Calu3 (cell line): ENCODE measurements at regions not wholly inside any gene's neighbourhood (a gene's known extent, or its start where the extent isn't known, plus 50 kb on each side); places are given as distances from the start of the nearest gene placed in this dataset.

Source experiments
- BruUV-seq: library from RNA; stranded (reverse); fragments of 400-500 nt; replicated peaks from 2 replicates; lab custom pipeline; 2021; lab: Mats Ljungman, UMichigan
- CTCF ChIA-PET: fragments of 300-600 bp; sonication (Branson Sonifier 250); formaldehyde crosslinking; loops from one replicate; lab custom pipeline; 2022; ENCODE audit warnings: antibody characterized with exemption; lab: Charles Lee
- DNase-seq: peaks from one replicate; pipeline ENCODE4 v3.0.0; 2022
- H3K27ac Mint-ChIP-seq: one replicate; pipeline ENCODE4 v1.8.0; 2022; ENCODE audit warnings: mixed read lengths; ENCODE audit not compliant: unreplicated experiment
- H3K27me3 Mint-ChIP-seq: one replicate; pipeline ENCODE4 v1.8.0; 2022; ENCODE audit warnings: mixed read lengths; ENCODE audit not compliant: unreplicated experiment
- H3K36me3 Mint-ChIP-seq: one replicate; pipeline ENCODE4 v1.8.0; 2022; ENCODE audit warnings: mild to moderate bottlenecking, moderate library complexity, mixed read lengths; ENCODE audit not compliant: insufficient read depth, unreplicated experiment
- H3K4me1 Mint-ChIP-seq: one replicate; pipeline ENCODE4 v1.8.0; 2022; ENCODE audit warnings: mild to moderate bottlenecking, low read depth, mixed read lengths; ENCODE audit not compliant: unreplicated experiment
- H3K4me3 Mint-ChIP-seq: one replicate; pipeline ENCODE4 v1.8.0; 2022; ENCODE audit warnings: mild to moderate bottlenecking, low read depth, moderate library complexity, mixed read lengths; ENCODE audit not compliant: unreplicated experiment
- H3K9me3 Mint-ChIP-seq: one replicate; pipeline ENCODE4 v1.8.0; 2022; ENCODE audit warnings: low read depth, mixed read lengths; ENCODE audit not compliant: unreplicated experiment
- CTCF ChIP-seq: fragments of 200-600 bp; IDR thresholded peaks from one replicate; pipeline ENCODE4 v1.8.0; 2022; ENCODE audit warnings: antibody characterized with exemption; ENCODE audit not compliant: unreplicated experiment
- intact Hi-C: fragments of 100-400 bp; cut with micrococcal nuclease; formaldehyde crosslinking; loops from one replicate; pipeline ENCODE4 v1.10.0; 2022; ENCODE audit not compliant: unreplicated experiment

- H3K27me3 Mint-ChIP-seq: no peaks in the 10 kb centered on the region
- no peaks in the 10 kb centered on the region for H3K36me3 Mint-ChIP-seq
- BruUV-seq: no TSS peak
- peaks cover 2% of the 10 kb centered on the region for H3K9me3 Mint-ChIP-seq
- no peak overlapping the region for H3K27ac Mint-ChIP-seq
- H3K4me3 Mint-ChIP-seq: no peak overlapping the region
- CTCF ChIA-PET: no interaction called here
- TF ChIP-seq CTCF: no peak
- no peak for DNase-seq
- no peaks in the 10 kb centered on the region for H3K4me1 Mint-ChIP-seq
- intact Hi-C loops: no loop called here
Measured at GRCh38 chr2:194739217-194739616, 917.8 kb upstream of the SLC39A10 start.

GRCh38 chr2:194735837-194736542, 921.0 kb upstream of the SLC39A10 start:
- BruUV-seq: no TSS peak
- Mint-ChIP-seq H3K4me1 (no peaks in the 10 kb centered on the region), H3K27ac (no peak overlapping the region), H3K36me3 (no peaks in the 10 kb centered on the region), H3K4me3 (no peak overlapping the region), H3K9me3 (peaks cover 2% of the 10 kb centered on the region), H3K27me3 (no peaks in the 10 kb centered on the region)
- CTCF ChIA-PET: no interaction called here
- TF ChIP-seq CTCF: no peak
- intact Hi-C loops: no loop called here
- no peak for DNase-seq

- H3K27ac Mint-ChIP-seq: no peak overlapping the region
- H3K9me3 Mint-ChIP-seq: no peaks in the 10 kb centered on the region
- H3K27me3 Mint-ChIP-seq: no peaks in the 10 kb centered on the region
- no TSS peak for BruUV-seq
- no peak for TF ChIP-seq CTCF
- no peak for DNase-seq
- no peaks in the 10 kb centered on the region for H3K4me1 Mint-ChIP-seq
- no peak overlapping the region for H3K4me3 Mint-ChIP-seq
- CTCF ChIA-PET: no interaction called here
- no peaks in the 10 kb centered on the region for H3K36me3 Mint-ChIP-seq
- intact Hi-C loops: no loop called here
Measured at GRCh38 chr2:194730266-194730665, 926.8 kb upstream of the SLC39A10 start.

- Mint-ChIP-seq H3K4me3 (no peak overlapping the region), H3K36me3 (no peaks in the 10 kb centered on the region), H3K9me3 (no peaks in the 10 kb centered on the region), H3K27ac (no peak overlapping the region), H3K27me3 (no peaks in the 10 kb centered on the region), H3K4me1 (no peaks in the 10 kb centered on the region)
- no TSS peak for BruUV-seq
- TF ChIP-seq CTCF: no peak
- intact Hi-C loops: no loop called here
- DNase-seq: no peak
- CTCF ChIA-PET: no interaction called here
Measured at GRCh38 chr2:194725169-194725568, 931.9 kb upstream of the SLC39A10 start.
